ENCODE measurements at regions not wholly inside any gene's neighbourhood (a gene's known extent, or its start where the extent isn't known, plus 50 kb on each side); places are given as distances from the start of the nearest gene placed in this dataset.

DNA sequence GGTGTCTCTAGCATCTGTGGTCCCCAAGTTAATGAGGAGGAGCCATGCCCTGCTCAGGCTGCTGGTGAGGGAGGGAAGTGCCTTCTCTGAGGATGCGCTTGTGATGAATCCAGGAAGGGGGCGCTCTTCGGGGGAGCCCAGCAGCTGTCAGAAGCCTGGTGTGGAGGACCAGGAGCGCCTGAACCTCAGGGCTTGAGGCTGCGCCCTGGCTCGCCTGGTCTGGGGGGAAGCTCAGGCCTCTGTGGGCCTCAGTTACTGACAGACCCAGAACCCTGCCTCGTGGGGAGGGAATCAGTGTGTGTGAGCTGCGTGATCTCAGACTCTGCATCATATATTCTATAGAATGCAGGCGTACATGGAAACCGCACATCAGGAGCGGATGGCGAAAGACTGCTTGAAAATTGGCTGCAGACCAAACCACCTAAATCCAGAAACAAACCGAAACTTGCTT lies 126.1 kb downstream of the SEC14L1 start:
- no peak for DNase-seq (ENCODE audit: low read depth in 2 of 2)

- no peak for DNase-seq (ENCODE audit: low read depth in 2 of 2)
Observed at GRCh38 chr17:77269696-77270681, 129.2 kb downstream of the SEC14L1 start.

GRCh38 chr17:77271411-77271810 lies 130.6 kb downstream of the SEC14L1 start:
- DNase-seq (ENCODE audit: low read depth in 2 of 2) = no peak

- no peak for DNase-seq (ENCODE audit: low read depth in 2 of 2)
Observed at GRCh38 chr17:77273397-77274085, 132.8 kb downstream of the SEC14L1 start.

DNA sequence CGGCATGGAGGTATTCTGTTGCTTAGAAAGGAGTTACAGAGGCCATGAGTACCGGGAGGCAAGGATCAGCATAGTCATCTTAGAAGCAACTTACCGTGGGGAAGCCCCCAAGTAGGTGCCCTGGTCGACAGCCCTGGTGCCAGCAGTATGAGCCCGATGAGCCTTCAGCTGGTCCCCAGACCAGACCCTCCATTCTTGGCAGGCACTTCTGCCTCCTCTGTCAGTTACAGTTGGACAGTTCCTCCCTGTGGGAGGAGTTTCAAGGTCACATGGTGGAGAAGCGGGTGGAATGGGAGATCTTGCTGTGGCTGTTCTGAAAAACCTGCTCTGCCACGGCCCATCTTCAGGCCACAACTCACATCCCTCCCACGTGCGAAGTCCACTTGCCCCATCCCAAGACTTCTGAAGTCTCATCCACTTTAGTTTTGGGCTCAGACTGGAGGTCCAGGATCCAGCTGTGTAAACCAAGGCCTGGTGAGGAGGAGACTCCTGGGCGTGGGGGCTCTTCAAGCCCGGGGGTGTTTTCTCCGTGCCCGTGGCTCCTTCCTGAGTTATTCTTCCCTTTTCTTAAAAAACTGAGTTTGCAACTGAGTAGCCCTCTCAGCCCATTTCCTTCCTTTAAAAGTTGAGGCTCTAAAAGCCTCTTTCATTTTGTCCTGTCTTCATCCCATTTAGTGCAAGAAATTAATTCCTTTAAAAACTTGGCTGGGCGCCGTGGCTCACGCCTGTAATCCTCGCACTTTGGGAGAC lies 133.5 kb downstream of the SEC14L1 start:
- DNase-seq (ENCODE audit: low read depth in 2 of 2) = no peak

DNA sequence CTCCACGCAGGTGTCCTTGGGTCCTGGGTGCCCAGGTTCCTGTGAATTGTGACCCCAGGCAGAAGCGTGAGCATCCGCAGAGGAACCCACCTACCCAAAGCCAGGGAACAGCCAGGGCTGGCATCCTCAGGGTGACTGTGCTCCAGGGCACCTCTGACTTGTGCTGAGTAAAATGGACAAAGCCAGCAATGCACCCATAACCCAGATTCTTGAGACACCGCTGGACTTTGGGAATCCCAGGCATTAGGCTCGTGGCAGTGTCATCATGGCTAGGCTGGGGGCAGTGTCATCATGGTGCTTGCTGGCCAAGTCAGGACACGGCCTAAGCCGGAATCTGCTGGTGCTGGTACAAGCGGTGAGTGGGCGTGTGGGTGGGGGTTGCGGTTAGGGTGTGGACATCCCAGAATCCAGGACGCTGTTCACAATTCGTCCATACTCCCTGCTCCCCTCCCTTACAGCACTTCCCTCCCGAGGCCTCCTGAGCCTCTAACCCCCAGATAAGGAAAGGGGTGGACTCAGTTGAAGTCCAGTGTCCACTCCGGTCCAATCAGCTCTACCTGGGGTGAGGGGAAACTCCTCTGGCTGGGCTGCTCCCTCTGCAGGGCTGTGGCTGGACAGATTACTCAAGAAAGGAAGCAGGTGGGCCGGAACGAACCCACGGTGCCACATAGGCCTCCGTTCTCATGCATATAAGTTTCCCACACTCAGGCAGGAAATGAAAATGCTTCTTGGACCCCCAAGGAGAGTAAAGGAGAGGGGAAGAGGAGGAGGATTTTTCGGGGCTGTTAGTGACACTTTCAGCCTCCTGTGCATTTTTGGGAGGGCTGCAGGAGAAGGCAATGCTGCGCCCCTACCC lies 138.9 kb downstream of the SEC14L1 start:
- no peak for DNase-seq (ENCODE audit: low read depth in 2 of 2)

- no peak for DNase-seq (ENCODE audit: low read depth in 2 of 2)
Observed at GRCh38 chr17:77280304-77281121, 139.7 kb downstream of the SEC14L1 start.

- DNase-seq (ENCODE audit: low read depth in 2 of 2) = peak; percentile 43 to 59
Observed at GRCh38 chr17:77281122-77281903, 140.5 kb downstream of the SEC14L1 start.

GRCh38 chr17:77281904-77282367 lies 141.2 kb downstream of the SEC14L1 start:
- no peak for DNase-seq (ENCODE audit: low read depth in 2 of 2)

- DNase-seq (ENCODE audit: low read depth in 2 of 2) = peak in 1 of 2 donors; percentile 28
Observed at GRCh38 chr17:77282524-77283515, 142.1 kb downstream of the SEC14L1 start.

DNA sequence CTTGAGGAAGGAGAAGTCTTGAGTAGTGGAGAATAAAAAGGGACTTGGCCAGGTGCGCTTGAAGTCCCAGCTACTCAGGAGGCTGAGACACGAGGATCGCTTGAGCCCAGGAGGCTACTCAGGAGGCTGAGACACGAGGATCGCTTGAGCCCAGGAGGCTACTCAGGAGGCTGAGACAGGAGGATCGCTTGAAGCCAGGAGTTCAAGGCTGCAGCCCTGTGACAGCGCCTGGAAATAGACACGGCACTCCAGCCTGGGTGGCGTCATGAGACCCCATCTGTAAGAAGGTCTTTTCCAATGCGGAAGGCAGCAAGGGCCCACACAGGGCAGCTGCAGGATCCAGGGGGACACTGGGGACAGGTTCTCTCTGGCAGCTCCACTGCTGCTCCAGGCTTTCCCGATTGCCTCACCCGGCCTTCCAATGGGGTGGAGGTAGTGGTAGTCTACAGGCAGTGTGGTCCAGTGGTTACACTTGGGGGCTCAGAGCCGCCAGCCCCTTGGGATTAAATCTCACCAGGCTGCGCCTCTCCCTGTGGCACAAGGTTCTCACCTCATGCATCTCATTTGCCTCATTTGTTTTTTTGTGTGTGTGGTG lies 143.4 kb downstream of the SEC14L1 start:
- no peak for DNase-seq (ENCODE audit: low read depth in 2 of 2)

- DNase-seq (ENCODE audit: low read depth in 2 of 2) = no peak
Observed at GRCh38 chr17:77285594-77286390, 145.0 kb downstream of the SEC14L1 start.

- DNase-seq (ENCODE audit: low read depth in 2 of 2) = no peak
Observed at GRCh38 chr17:77286391-77286640, 145.5 kb downstream of the SEC14L1 start.

GRCh38 chr17:77286641-77287431 lies 146.1 kb downstream of the SEC14L1 start:
- DNase-seq (ENCODE audit: low read depth in 2 of 2) = no peak

DNA sequence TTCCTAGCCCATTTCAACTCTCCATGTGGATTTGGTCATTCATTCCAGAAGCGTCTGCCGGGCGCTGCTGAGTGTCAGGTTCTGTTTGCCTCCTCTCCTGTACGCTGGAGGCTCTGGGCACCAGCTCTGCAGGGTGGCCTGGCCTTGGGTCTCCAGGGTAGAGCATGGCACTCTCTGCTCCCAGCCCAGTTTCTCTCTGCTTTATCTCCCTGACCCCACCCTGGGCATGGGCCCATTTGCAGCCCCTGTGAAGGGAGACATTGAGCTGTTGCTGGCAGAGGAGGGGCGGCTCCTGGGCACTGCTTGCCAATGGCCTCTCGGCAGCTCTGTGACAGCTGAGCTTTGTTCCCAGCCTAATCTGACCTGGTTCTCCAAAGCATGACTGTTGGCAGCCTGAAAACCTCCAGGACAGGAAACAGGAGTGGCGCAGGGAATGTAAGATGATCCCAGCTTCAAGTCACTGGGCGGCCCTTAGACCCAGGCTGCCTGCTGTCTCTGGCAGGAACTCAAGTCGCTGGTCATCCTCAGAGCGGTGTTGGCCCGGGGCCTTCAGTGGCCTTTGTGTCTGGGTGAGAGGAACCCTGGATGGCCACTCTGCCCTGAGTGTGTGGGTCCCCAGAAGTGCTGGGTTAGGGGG lies 146.8 kb downstream of the SEC14L1 start:
- no peak for DNase-seq (ENCODE audit: low read depth in 2 of 2)

- DNase-seq (ENCODE audit: low read depth in 2 of 2) = no peak
Observed at GRCh38 chr17:77288115-77288619, 147.4 kb downstream of the SEC14L1 start.

All from stimulated activated CD4-positive, alpha-beta T cell treated with anti-CD3 and anti-CD28 coated beads, Interleukin-1b, Interleukin-23, amount 100 ng/mL, for 4 hours (primary cell).